ENCODE measurements at regions not wholly inside any gene's neighbourhood (a gene's known extent, or its start where the extent isn't known, plus 50 kb on each side); places are given as distances from the start of the nearest gene placed in this dataset.

DNA sequence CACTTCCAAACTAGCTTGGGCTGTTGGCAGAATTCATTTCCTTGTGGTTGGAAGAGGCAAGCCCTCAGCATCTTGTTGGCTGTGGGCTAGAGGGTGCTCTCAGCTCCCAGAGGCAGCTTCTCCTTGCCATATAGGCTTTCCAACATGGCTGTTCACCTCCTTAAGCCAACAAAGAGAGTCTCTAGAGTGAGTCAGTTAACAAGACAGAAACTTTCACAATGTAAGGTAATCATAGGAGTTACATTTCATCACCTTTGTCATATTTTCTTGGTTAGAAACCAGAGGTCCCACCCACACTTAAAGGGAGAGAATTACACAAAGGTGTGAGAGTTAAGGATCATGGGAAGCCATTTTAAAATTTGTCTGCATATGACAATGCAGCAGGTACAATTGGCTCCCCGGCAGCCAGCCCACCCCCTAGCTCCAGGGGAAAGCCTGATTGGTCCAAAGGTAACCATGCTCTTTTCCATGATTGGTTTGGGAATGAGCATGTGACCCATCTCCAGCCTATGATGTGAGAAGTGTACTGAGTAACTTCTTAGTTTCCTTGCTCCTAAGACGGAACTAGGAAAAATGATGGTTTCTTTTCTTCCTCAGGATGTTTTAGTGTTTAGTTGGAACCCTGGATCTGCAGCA lies 109.8 kb upstream of the MSX2 start:
- in situ Hi-C loops (cut with HindIII; ENCODE audit: low pct_ligation_motif_present, low sequenced_read_pairs) = no loop called here
- TF ChIP-seq, protein P1, sequence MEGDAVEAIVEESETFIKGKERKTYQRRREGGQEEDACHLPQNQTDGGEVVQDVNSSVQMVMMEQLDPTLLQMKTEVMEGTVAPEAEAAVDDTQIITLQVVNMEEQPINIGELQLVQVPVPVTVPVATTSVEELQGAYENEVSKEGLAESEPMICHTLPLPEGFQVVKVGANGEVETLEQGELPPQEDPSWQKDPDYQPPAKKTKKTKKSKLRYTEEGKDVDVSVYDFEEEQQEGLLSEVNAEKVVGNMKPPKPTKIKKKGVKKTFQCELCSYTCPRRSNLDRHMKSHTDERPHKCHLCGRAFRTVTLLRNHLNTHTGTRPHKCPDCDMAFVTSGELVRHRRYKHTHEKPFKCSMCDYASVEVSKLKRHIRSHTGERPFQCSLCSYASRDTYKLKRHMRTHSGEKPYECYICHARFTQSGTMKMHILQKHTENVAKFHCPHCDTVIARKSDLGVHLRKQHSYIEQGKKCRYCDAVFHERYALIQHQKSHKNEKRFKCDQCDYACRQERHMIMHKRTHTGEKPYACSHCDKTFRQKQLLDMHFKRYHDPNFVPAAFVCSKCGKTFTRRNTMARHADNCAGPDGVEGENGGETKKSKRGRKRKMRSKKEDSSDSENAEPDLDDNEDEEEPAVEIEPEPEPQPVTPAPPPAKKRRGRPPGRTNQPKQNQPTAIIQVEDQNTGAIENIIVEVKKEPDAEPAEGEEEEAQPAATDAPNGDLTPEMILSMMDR (IDR thresholded peaks at IDR 0.05; ENCODE audit: low read depth, low read length, missing control alignments) = no peak
- no peak overlapping the region for H3K27ac ChIP-seq

DNA sequence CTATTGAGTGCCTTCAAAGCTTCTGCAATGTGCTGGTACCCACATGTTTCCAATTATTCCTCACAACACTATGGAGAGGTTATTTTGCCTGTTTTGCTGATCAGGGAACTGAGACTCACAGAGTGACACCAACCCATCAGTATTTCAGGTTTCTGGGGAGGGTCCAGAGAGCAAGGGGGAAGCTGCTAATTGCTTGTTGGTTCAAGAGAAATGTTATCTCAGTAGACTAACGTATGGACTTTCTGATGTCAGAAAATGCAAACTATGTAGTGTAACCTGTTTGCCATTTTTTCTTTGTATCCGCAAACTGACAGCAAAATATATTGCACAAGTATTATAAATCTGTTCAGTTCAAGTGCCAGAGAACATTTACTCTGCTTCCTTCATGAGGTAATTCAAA lies 108.3 kb upstream of the MSX2 start:
- Histone ChIP-seq H3K27me3 (replicated peaks) (no peaks in the 10 kb centered on the region), H3K27ac (no peak overlapping the region), H3K36me3 (replicated peaks) (no peaks in the 10 kb centered on the region), H3K4me3 (ENCODE audit: low read depth, low read length) (no peak overlapping the region)
- no peak for DNase-seq
- in situ Hi-C loops (cut with HindIII; ENCODE audit: low pct_ligation_motif_present, low sequenced_read_pairs) = no loop called here
- TF ChIP-seq, protein P1 (IDR thresholded peaks at IDR 0.05; ENCODE audit: low read depth, low read length, missing control alignments) = no peak

More for the DNA sequence above, 109.8 kb upstream of the MSX2 start:
- no peak for DNase-seq
- Histone ChIP-seq H3K4me3 (ENCODE audit: low read depth, low read length) (no peak overlapping the region), H3K27me3 (replicated peaks) (no peaks in the 10 kb centered on the region), H3K36me3 (replicated peaks) (no peaks in the 10 kb centered on the region)

DNA sequence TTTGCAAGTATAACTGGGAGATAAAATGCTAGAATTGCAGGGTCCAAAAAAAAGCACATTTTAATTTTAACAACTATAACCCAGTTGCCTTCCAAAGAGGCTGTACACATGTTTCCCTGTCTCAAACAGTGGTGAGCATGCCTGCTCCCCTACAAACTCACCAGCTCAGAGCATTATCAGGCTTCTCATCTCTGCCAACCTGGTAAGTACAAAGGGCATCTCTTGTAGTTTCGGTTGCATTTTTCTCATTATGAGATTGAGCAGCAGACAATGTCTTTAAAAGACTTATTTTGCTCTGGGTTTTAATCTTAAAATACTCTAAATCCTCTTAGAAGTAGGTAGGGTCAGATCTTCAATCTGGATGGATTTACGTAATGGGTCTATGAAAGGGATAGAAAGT lies 107.1 kb upstream of the MSX2 start:
- in situ Hi-C loops (cut with HindIII; ENCODE audit: low pct_ligation_motif_present, low sequenced_read_pairs) = no loop called here
- no peak overlapping the region for H3K27ac ChIP-seq
- H3K27me3 ChIP-seq (replicated peaks) = no peaks in the 10 kb centered on the region
- DNase-seq = no peak
- H3K36me3 ChIP-seq (replicated peaks) = no peaks in the 10 kb centered on the region
- TF ChIP-seq, protein P1 (IDR thresholded peaks at IDR 0.05; ENCODE audit: low read depth, low read length, missing control alignments) = no peak
- no peak overlapping the region for H3K4me3 ChIP-seq (ENCODE audit: low read depth, low read length)

DNA sequence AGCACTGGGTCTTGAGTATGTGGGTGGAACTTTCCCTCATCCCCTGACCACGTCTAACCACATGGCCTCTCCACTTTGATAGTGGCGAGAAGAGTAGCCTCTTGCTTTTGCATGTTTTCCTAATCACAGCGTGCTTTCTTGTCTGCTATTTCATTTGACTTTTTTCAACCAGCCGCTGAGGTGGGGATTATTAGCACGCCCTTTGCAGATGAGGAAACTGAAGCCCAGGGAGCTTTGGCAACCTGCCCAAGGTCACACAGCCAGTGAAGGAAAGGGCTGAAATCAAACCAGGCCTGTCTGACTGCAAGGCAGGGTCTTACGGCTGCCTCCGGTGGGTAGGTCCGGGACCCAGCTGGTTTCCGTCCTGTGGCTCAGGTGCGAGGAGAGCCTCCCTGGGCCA lies 106.5 kb upstream of the MSX2 start:
- no peaks in the 10 kb centered on the region for H3K36me3 ChIP-seq (replicated peaks)
- TF ChIP-seq, protein P1 (IDR thresholded peaks at IDR 0.05; ENCODE audit: low read depth, low read length, missing control alignments) = no peak
- in situ Hi-C loops (cut with HindIII; ENCODE audit: low pct_ligation_motif_present, low sequenced_read_pairs) = no loop called here

GRCh38 chr5:174618589-174618988 lies 105.8 kb upstream of the MSX2 start:
- in situ Hi-C loops (cut with HindIII; ENCODE audit: low pct_ligation_motif_present, low sequenced_read_pairs) = no loop called here
- H3K27me3 ChIP-seq (replicated peaks) = no peaks in the 10 kb centered on the region
- H3K36me3 ChIP-seq (replicated peaks) = no peaks in the 10 kb centered on the region
- TF ChIP-seq, protein P1 (IDR thresholded peaks at IDR 0.05; ENCODE audit: low read depth, low read length, missing control alignments) = no peak
- no peak for DNase-seq
- no peak overlapping the region for H3K27ac ChIP-seq
- no peak overlapping the region for H3K4me3 ChIP-seq (ENCODE audit: low read depth, low read length)

More for the DNA sequence above, 106.5 kb upstream of the MSX2 start:
- no peak overlapping the region for H3K27ac ChIP-seq
- DNase-seq = no peak
- no peaks in the 10 kb centered on the region for H3K27me3 ChIP-seq (replicated peaks)
- no peak overlapping the region for H3K4me3 ChIP-seq (ENCODE audit: low read depth, low read length)

DNA sequence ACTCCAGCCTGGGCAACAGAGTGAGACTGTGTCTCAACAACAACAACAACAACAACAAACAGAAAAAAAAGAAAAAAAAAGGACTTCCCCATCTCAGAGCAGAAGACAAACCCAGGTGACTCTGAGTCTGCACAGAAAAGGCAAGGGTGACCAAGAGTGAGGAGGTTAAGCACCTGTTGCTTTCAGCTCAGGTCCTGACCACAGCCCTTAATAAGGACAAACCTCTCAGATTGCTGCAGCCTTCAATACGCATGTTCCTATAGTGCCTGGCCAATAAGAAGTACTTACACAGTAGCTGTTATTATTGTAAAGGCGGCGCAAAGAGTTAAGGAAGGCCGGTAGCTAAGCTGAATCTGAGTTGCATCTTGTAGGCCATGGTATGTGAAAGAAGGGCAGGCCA lies 102.3 kb upstream of the MSX2 start:
- H3K36me3 ChIP-seq (replicated peaks) = no peaks in the 10 kb centered on the region
- no peaks in the 10 kb centered on the region for H3K27me3 ChIP-seq (replicated peaks)
- in situ Hi-C loops (cut with HindIII; ENCODE audit: low pct_ligation_motif_present, low sequenced_read_pairs) = no loop called here
- DNase-seq = no peak
- TF ChIP-seq, protein P1 (IDR thresholded peaks at IDR 0.05; ENCODE audit: low read depth, low read length, missing control alignments) = no peak
- H3K4me3 ChIP-seq (ENCODE audit: low read depth, low read length) = no peak overlapping the region
- H3K27ac ChIP-seq = no peak overlapping the region

Data from brain microvascular endothelial cell (primary cell).